Kasumi-1 (cell line): ENCODE measurements at regions not wholly inside any gene's neighbourhood (a gene's known extent, or its start where the extent isn't known, plus 50 kb on each side); places are given as distances from the start of the nearest gene placed in this dataset.
A peak's percentile ranks its signal among the peaks of the same experiment; 100 is the strongest.
"Not testable (repeated sequence)": the region's sequence is repeated elsewhere in the genome, so short reads cannot be mapped to it uniquely, and the experiment has no call there.

Source experiments
- DNase-seq, 2 experiments: peaks; one replicate each; lab custom pipeline; 2025; lab: John Stamatoyannopoulos, UW

GRCh38 chr12:62192180-62192902 is 67.9 kb upstream of the USP15 start:
- peak; percentile 94 to 95 for DNase-seq

- no peak for DNase-seq
Observed at GRCh38 chr12:62192903-62193250, 67.3 kb upstream of the USP15 start.

DNA sequence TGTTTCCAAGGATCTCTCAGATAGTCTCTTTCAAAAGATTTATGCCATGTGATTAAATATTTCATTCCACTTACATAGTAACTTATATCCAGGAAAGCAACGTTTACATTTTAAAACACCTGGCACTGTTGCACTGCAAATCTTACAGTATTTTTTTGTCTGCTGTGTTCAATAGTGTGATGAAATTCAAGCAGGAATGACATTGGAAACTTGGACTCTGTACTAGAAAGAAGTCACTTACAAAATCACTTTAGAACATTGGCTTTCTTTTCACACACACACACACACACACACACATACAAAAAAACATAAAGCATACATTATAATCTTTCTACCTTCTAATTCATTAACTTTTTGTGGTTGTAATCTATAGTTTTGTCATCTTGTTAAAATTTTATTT is 66.2 kb upstream of the USP15 start:
- no peak for DNase-seq

GRCh38 chr12:62194616-62195015 is 65.6 kb upstream of the USP15 start:
- DNase-seq = no peak

- DNase-seq = no peak
Observed at GRCh38 chr12:62196146-62196545, 64.1 kb upstream of the USP15 start.

- not testable (repeated sequence) for DNase-seq
Observed at GRCh38 chr12:62202861-62203260, 57.3 kb upstream of the USP15 start.

GRCh38 chr12:62205346-62205745 is 54.9 kb upstream of the USP15 start:
- DNase-seq = no peak

- DNase-seq = no peak
Observed at GRCh38 chr12:62207248-62207647, 53.0 kb upstream of the USP15 start.
